DND-41 (cell line): ENCODE measurements at regions not wholly inside any gene's neighbourhood (a gene's known extent, or its start where the extent isn't known, plus 50 kb on each side); places are given as distances from the start of the nearest gene placed in this dataset.

ENCODE experiments used
- ATAC-seq: fragments of 200-7000 bp; cut with Tn5 transposase; 3 replicates; pipeline ENCODE4 v1.9.1; 2021; ENCODE audit warnings: low read depth; ENCODE audit not compliant: insufficient read depth
- DNase-seq: peaks from one replicate; pipeline ENCODE4 v3.0.0-alpha.2; 2020
- H2AFZ ChIP-seq: 2 replicates; pipeline ENCODE4 v1.6.0; 2012; ENCODE audit warnings: low read depth, low read length
- H3K27ac ChIP-seq: 2 replicates; pipeline ENCODE4 v1.5.1; 2012; ENCODE audit warnings: low read length, inconsistent platforms
- H3K27me3 ChIP-seq: fragments of 200-600 bp; sonication (generic); 2 replicates; pipeline ENCODE4 v1.6.0; 2012; ENCODE audit warnings: low read length, mild to moderate bottlenecking, inconsistent platforms; ENCODE audit not compliant: insufficient read depth, poor library complexity
- H3K36me3 ChIP-seq: 2 replicates; pipeline ENCODE4 v1.5.1; 2012; ENCODE audit warnings: low read length, inconsistent platforms; ENCODE audit not compliant: insufficient read depth
- H3K4me1 ChIP-seq: 2 replicates; pipeline ENCODE4 v1.5.1; 2012; ENCODE audit warnings: mild to moderate bottlenecking, low read length; ENCODE audit not compliant: insufficient read depth
- H3K4me2 ChIP-seq: 2 replicates; pipeline ENCODE4 v1.6.0; 2012; ENCODE audit warnings: mild to moderate bottlenecking, moderate library complexity, low read length, inconsistent platforms; ENCODE audit not compliant: insufficient read depth
- H3K4me3 ChIP-seq, 2 experiments: fragments of 200-600 bp in 1 of 2; shearing (Covaris generic) in 1 of 2; 2 replicates each; pipeline ENCODE4 v1.5.1; 2012 to 2016; ENCODE audit warnings: inconsistent platforms in 2 of 2, low read length in 2 of 2, mild to moderate bottlenecking in 2 of 2, low read depth in 1 of 2, moderate library complexity in 1 of 2
- H3K79me2 ChIP-seq: 2 replicates; pipeline ENCODE4 v1.6.0; 2012; ENCODE audit warnings: low read length, inconsistent platforms; ENCODE audit not compliant: insufficient read depth
- H3K9ac ChIP-seq: 2 replicates; pipeline ENCODE4 v1.6.0; 2012; ENCODE audit warnings: low read depth, mild to moderate bottlenecking, inconsistent platforms, low read length, moderate library complexity
- H3K9me3 ChIP-seq: 2 replicates; pipeline ENCODE4 v1.5.1; 2012; ENCODE audit warnings: low read length, moderate library complexity, mild to moderate bottlenecking, inconsistent platforms; ENCODE audit not compliant: insufficient read depth, severe bottlenecking
- H4K20me1 ChIP-seq: 2 replicates; pipeline ENCODE4 v1.6.0; 2012; ENCODE audit warnings: low read length; ENCODE audit not compliant: insufficient read depth
- EZH2 ChIP-seq: IDR thresholded peaks from 3 replicates; pipeline ENCODE4 v1.6.1; 2012; ENCODE audit warnings: borderline replicate concordance, low read depth, mild to moderate bottlenecking, moderate library complexity, low read length, inconsistent platforms; ENCODE audit not compliant: severe bottlenecking
- TF ChIP-seq, protein P1 (sequence below): IDR thresholded peaks from 2 replicates; pipeline ENCODE4 v1.5.1; 2012; ENCODE audit warnings: borderline replicate concordance, low read length, moderate library complexity, mild to moderate bottlenecking; ENCODE audit not compliant: poor library complexity, severe bottlenecking; ENCODE audit errors: extremely low read depth

DNA sequence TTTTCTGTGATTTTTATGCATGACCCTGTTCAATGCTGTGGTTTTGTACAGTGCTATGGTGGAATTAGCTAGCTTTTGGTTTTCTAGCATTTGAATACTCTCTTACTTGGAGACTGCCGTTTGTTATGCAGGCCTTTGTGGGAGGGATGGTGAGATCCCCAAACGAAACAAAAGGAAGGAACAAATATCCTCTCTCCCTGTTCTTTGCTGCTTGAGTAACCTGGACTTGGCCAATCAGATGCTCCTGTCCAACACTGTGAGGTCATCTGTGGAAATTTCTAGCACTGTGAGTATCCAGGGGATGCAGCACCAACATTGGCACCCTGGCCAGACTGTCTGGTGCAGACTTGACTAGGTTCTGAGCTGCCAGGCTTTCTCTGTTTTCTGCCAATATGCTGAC, 314.4 kb downstream of the ANKRD30A start:
- Histone ChIP-seq H3K36me3 (no peaks in the 10 kb centered on the region), H3K27ac (no peak overlapping the region), H3K9ac (no peak overlapping the region), H3K79me2 (no peaks in the 10 kb centered on the region), H3K4me2 (no peak overlapping the region), H2AFZ (no peak overlapping the region), H3K4me1 (no peaks in the 10 kb centered on the region), H3K4me3 (no peak overlapping the region), H3K9me3 (no peaks in the 10 kb centered on the region), H4K20me1 (no peaks in the 10 kb centered on the region), H3K27me3 (no peaks in the 10 kb centered on the region)
- DNase-seq (no peak), ATAC-seq (no peak)
- TF ChIP-seq, protein P1, sequence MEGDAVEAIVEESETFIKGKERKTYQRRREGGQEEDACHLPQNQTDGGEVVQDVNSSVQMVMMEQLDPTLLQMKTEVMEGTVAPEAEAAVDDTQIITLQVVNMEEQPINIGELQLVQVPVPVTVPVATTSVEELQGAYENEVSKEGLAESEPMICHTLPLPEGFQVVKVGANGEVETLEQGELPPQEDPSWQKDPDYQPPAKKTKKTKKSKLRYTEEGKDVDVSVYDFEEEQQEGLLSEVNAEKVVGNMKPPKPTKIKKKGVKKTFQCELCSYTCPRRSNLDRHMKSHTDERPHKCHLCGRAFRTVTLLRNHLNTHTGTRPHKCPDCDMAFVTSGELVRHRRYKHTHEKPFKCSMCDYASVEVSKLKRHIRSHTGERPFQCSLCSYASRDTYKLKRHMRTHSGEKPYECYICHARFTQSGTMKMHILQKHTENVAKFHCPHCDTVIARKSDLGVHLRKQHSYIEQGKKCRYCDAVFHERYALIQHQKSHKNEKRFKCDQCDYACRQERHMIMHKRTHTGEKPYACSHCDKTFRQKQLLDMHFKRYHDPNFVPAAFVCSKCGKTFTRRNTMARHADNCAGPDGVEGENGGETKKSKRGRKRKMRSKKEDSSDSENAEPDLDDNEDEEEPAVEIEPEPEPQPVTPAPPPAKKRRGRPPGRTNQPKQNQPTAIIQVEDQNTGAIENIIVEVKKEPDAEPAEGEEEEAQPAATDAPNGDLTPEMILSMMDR: no peak
- no peak for TF ChIP-seq EZH2

DNA sequence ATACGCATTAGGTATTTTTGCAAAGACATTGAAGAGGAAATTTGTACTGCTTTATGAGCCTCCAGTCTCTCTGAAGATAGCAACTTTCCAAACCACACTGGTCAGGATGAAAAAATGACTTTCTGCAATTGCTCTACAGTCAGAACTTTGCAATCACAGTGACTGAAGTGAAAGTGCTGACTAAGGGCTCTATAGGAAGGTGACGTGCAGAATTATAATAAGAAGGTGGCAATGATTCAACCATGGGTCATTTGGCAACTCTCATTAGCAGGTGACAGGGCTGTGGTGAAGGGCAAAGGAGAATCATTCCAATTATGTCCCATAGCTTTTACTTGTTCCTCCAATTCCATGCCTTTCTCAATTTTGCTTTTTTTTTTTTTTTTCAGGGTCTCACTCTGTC, 311.0 kb downstream of the ANKRD30A start:
- TF ChIP-seq, protein P1: no peak
- TF ChIP-seq EZH2: no peak
- H3K9ac ChIP-seq: no peak overlapping the region
- H4K20me1 ChIP-seq: no peaks in the 10 kb centered on the region
- H3K36me3 ChIP-seq: no peaks in the 10 kb centered on the region
- DNase-seq (no peak), ATAC-seq (no peak)
- no peaks in the 10 kb centered on the region for H3K27me3 ChIP-seq
- H3K9me3 ChIP-seq: no peaks in the 10 kb centered on the region
- H3K4me3 ChIP-seq: no peak overlapping the region
- H3K27ac ChIP-seq: no peak overlapping the region
- H3K79me2 ChIP-seq: no peaks in the 10 kb centered on the region
- no peak overlapping the region for H3K4me2 ChIP-seq
- no peak overlapping the region for H2AFZ ChIP-seq
- no peaks in the 10 kb centered on the region for H3K4me1 ChIP-seq

DNA sequence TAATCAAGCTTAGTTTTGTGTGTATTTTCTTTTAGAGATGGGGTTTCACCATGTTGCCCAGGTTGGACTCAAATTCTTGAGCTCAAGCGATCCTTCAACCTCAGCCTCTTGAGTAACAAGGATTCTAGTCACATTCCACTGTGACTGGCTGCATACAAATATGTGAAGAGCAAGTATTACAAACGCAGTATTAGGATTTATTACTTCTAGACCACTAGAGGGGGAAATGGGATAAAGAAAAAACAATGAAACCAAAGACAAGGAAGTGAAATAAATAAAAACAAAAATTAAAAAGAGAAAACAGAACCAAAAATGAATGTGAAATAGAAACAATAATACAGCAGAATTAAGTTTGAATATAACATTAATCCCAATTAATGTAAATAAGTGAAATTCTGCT, 308.7 kb downstream of the ANKRD30A start:
- no peak overlapping the region for H2AFZ ChIP-seq
- no peak overlapping the region for H3K27ac ChIP-seq
- no peaks in the 10 kb centered on the region for H4K20me1 ChIP-seq
- no peak for DNase-seq
- TF ChIP-seq EZH2: no peak
- TF ChIP-seq, protein P1: peak; percentile 31
- no peak for ATAC-seq
- H3K4me3 ChIP-seq: no peak overlapping the region
- H3K4me2 ChIP-seq: no peak overlapping the region
- H3K9me3 ChIP-seq: no peaks in the 10 kb centered on the region
- no peaks in the 10 kb centered on the region for H3K27me3 ChIP-seq
- H3K79me2 ChIP-seq: no peaks in the 10 kb centered on the region
- no peaks in the 10 kb centered on the region for H3K36me3 ChIP-seq
- no peaks in the 10 kb centered on the region for H3K4me1 ChIP-seq
- H3K9ac ChIP-seq: no peak overlapping the region
